ENCODE measurements at regions not wholly inside any gene's neighbourhood (a gene's known extent, or its start where the extent isn't known, plus 50 kb on each side); places are given as distances from the start of the nearest gene placed in this dataset.

DNA sequence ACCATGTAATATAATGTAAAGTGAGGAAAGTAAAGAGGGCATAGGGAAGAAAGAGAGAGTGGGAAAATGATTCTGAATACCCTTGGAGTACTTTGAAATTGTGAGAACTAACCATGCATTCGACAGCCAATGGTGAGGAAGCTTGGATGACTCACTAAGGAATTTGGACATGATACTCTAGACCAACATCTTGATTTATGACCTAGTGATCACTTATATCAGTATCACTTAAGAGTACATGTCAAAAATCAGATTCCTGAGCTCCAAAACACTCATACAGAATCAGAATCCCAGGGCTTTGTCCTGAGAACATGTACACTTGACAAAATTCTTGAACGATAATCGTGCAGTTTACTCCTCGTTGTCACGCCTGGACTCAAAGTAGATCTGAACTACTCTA, 1899.8 kb upstream of the PIK3C3 start:
- Histone ChIP-seq H3K9ac (ENCODE audit: low read depth in 1 of 2, low read length in 2 of 2) (no peak overlapping the region), H3K9me3 (ENCODE audit: control insufficient read depth in 4 of 4, low read length in 3 of 4) (no peaks in the 10 kb centered on the region), H3K27me3 (ENCODE audit: control insufficient read depth in 4 of 4, insufficient read depth in 4 of 4, low read length in 3 of 4) (no peaks in the 10 kb centered on the region), H3K27ac (ENCODE audit: low read depth in 1 of 2, low read length in 2 of 2) (no peak overlapping the region), H3K36me3 (ENCODE audit: control insufficient read depth in 4 of 4, insufficient read depth in 3 of 4, low read depth in 1 of 4, low read length in 3 of 4) (no peaks in the 10 kb centered on the region), H3K4me3 (ENCODE audit: low read depth in 1 of 3, low read length in 3 of 3) (no peak overlapping the region), H3K4me1 (ENCODE audit: control insufficient read depth in 4 of 4, insufficient read depth in 4 of 4, low read length in 3 of 4) (no peaks in the 10 kb centered on the region)
- TF ChIP-seq NR2F2 (IDR thresholded peaks at IDR 0.05) (no peak), GABPA (IDR thresholded peaks at IDR 0.05 in 1 of 2, conservative IDR thresholded peaks at IDR 0.05 in 1 of 2) (no peak), RAD21 (IDR thresholded peaks at IDR 0.05) (no peak), FOXA1 (IDR thresholded peaks at IDR 0.05) (no peak), HNF4A (conservative IDR thresholded peaks at IDR 0.05) (no peak), JUND (IDR thresholded peaks at IDR 0.05) (no peak), FOXA2 (IDR thresholded peaks at IDR 0.05) (no peak), SP1 (IDR thresholded peaks at IDR 0.05) (no peak), RXRA (IDR thresholded peaks at IDR 0.05) (no peak), TAF1 (conservative IDR thresholded peaks at IDR 0.05) (no peak), HNF4G (IDR thresholded peaks at IDR 0.05) (no peak), YY1 (IDR thresholded peaks at IDR 0.05) (no peak), EGR1 (IDR thresholded peaks at IDR 0.05; ENCODE audit: low read depth in 2 of 2) (no peak)
- TF ChIP-seq, protein P1, sequence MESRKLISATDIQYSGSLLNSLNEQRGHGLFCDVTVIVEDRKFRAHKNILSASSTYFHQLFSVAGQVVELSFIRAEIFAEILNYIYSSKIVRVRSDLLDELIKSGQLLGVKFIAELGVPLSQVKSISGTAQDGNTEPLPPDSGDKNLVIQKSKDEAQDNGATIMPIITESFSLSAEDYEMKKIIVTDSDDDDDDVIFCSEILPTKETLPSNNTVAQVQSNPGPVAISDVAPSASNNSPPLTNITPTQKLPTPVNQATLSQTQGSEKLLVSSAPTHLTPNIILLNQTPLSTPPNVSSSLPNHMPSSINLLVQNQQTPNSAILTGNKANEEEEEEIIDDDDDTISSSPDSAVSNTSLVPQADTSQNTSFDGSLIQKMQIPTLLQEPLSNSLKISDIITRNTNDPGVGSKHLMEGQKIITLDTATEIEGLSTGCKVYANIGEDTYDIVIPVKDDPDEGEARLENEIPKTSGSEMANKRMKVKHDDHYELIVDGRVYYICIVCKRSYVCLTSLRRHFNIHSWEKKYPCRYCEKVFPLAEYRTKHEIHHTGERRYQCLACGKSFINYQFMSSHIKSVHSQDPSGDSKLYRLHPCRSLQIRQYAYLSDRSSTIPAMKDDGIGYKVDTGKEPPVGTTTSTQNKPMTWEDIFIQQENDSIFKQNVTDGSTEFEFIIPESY (IDR thresholded peaks at IDR 0.05): no peak
- TF ChIP-seq, protein P2, sequence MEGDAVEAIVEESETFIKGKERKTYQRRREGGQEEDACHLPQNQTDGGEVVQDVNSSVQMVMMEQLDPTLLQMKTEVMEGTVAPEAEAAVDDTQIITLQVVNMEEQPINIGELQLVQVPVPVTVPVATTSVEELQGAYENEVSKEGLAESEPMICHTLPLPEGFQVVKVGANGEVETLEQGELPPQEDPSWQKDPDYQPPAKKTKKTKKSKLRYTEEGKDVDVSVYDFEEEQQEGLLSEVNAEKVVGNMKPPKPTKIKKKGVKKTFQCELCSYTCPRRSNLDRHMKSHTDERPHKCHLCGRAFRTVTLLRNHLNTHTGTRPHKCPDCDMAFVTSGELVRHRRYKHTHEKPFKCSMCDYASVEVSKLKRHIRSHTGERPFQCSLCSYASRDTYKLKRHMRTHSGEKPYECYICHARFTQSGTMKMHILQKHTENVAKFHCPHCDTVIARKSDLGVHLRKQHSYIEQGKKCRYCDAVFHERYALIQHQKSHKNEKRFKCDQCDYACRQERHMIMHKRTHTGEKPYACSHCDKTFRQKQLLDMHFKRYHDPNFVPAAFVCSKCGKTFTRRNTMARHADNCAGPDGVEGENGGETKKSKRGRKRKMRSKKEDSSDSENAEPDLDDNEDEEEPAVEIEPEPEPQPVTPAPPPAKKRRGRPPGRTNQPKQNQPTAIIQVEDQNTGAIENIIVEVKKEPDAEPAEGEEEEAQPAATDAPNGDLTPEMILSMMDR (IDR thresholded peaks at IDR 0.05; ENCODE audit: low read depth, low read length, missing input control): no peak
- TF ChIP-seq, protein P3, sequence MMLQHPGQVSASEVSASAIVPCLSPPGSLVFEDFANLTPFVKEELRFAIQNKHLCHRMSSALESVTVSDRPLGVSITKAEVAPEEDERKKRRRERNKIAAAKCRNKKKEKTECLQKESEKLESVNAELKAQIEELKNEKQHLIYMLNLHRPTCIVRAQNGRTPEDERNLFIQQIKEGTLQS (IDR thresholded peaks at IDR 0.05): no peak
- TF ChIP-seq, protein P4, sequence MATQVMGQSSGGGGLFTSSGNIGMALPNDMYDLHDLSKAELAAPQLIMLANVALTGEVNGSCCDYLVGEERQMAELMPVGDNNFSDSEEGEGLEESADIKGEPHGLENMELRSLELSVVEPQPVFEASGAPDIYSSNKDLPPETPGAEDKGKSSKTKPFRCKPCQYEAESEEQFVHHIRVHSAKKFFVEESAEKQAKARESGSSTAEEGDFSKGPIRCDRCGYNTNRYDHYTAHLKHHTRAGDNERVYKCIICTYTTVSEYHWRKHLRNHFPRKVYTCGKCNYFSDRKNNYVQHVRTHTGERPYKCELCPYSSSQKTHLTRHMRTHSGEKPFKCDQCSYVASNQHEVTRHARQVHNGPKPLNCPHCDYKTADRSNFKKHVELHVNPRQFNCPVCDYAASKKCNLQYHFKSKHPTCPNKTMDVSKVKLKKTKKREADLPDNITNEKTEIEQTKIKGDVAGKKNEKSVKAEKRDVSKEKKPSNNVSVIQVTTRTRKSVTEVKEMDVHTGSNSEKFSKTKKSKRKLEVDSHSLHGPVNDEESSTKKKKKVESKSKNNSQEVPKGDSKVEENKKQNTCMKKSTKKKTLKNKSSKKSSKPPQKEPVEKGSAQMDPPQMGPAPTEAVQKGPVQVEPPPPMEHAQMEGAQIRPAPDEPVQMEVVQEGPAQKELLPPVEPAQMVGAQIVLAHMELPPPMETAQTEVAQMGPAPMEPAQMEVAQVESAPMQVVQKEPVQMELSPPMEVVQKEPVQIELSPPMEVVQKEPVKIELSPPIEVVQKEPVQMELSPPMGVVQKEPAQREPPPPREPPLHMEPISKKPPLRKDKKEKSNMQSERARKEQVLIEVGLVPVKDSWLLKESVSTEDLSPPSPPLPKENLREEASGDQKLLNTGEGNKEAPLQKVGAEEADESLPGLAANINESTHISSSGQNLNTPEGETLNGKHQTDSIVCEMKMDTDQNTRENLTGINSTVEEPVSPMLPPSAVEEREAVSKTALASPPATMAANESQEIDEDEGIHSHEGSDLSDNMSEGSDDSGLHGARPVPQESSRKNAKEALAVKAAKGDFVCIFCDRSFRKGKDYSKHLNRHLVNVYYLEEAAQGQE (IDR thresholded peaks at IDR 0.05): no peak
- TF ChIP-seq, protein P5, sequence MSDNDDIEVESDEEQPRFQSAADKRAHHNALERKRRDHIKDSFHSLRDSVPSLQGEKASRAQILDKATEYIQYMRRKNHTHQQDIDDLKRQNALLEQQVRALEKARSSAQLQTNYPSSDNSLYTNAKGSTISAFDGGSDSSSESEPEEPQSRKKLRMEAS (IDR thresholded peaks at IDR 0.05): no peak
- DNase-seq (ENCODE audit: low spot score): no peak
- WGBS: 83% methylated on average over 5 of the region's 5 CpGs

All from liver (tissue), 8 donors.